B cell (primary cell): ENCODE measurements at regions not wholly inside any gene's neighbourhood (a gene's known extent, or its start where the extent isn't known, plus 50 kb on each side); places are given as distances from the start of the nearest gene placed in this dataset.

Experiments used
- ATAC-seq: fragments of 200-7000 bp; cut with Tn5 transposase; one replicate; pipeline ENCODE4 v1.10.0; 2021; ENCODE audit warnings: low read depth, mild to moderate bottlenecking, moderate number of reproducible peaks, moderate library complexity
- CTCF ChIA-PET: fragments of 350-600 bp; sonication (Branson Sonifier 250); formaldehyde crosslinking; loops from one replicate; lab custom pipeline; 2021; ENCODE audit warnings: antibody characterized with exemption, inconsistent platforms; lab: Charles Lee
- POLR2A ChIA-PET: fragments of 350-600 bp; sonication (Branson Sonifier 250); formaldehyde crosslinking; loops from one replicate; lab custom pipeline; 2021; ENCODE audit warnings: antibody characterized with exemption; lab: Charles Lee
- DNase-seq: peaks from one replicate; pipeline ENCODE4 v3.0.0; 2013
- H2AFZ ChIP-seq: 2 replicates; pipeline ENCODE4 v1.6.1; 2012; ENCODE audit warnings: mild to moderate bottlenecking, low read depth, low read length; ENCODE audit not compliant: insufficient read depth, poor library complexity, severe bottlenecking
- H3K27ac ChIP-seq, 2 donors: 1 replicate in 1 of 2; 2 replicates in 1 of 2; pipeline ENCODE4 v1.5.1; 2012 to 2013; ENCODE audit warnings: low read length in 2 of 2, mild to moderate bottlenecking in 2 of 2, moderate library complexity in 1 of 2
- H3K27me3 ChIP-seq, 4 experiments: fragments of 200-600 bp in 1 of 4; sonication (generic) in 1 of 4; replicated peaks in 1 of 4; 1 replicate in 2 of 4; 2 replicates in 2 of 4; pipeline versions ENCODE4 v1.6.1 to v1.7.0; 2013 to 2016; ENCODE audit warnings: low read length in 3 of 4, mild to moderate bottlenecking in 2 of 4, mixed read lengths in 1 of 4, moderate library complexity in 1 of 4; ENCODE audit not compliant: insufficient read depth in 4 of 4, control insufficient read depth in 3 of 4; ENCODE audit errors: control extremely low read depth in 1 of 4
- H3K36me3 ChIP-seq, 2 experiments: replicated peaks in 1 of 2; 1 replicate in 1 of 2; 2 replicates in 1 of 2; pipeline versions ENCODE4 v1.6.1 to v1.7.1; 2013; ENCODE audit warnings: low read length in 1 of 2; ENCODE audit not compliant: insufficient read depth in 2 of 2, control insufficient read depth in 1 of 2; ENCODE audit errors: control extremely low read depth in 1 of 2, extremely low read depth in 1 of 2
- H3K4me1 ChIP-seq, 2 donors: fragments of 200-600 bp in 1 of 2; sonication (generic) in 1 of 2; 1 replicate in 1 of 2; 2 replicates in 1 of 2; pipeline versions ENCODE4 v1.5.1 to v1.6.1; 2013 to 2017; ENCODE audit warnings: low read length in 2 of 2; ENCODE audit not compliant: control insufficient read depth in 2 of 2, insufficient read depth in 2 of 2
- H3K4me2 ChIP-seq: replicated peaks from 2 replicates; pipeline ENCODE3; 2012; ENCODE audit warnings: mild to moderate bottlenecking, low read depth, low read length; ENCODE audit not compliant: poor library complexity, severe bottlenecking
- H3K4me3 ChIP-seq, 5 experiments: fragments of 200-600 bp in 1 of 5; sonication (generic) in 1 of 5; 1 replicate in 3 of 5; 2 replicates in 2 of 5; pipeline versions ENCODE4 v1.5.1 to v1.7.0; 2011 to 2016; ENCODE audit warnings: low read length in 4 of 5, mild to moderate bottlenecking in 4 of 5, low read depth in 2 of 5, control low read depth in 1 of 5, moderate library complexity in 1 of 5; ENCODE audit not compliant: insufficient read depth in 1 of 5; ENCODE audit errors: control extremely low read depth in 1 of 5, extremely low read depth in 1 of 5
- H3K79me2 ChIP-seq: fragments of 200-600 bp; sonication (generic); one replicate; pipeline ENCODE4 v1.6.0; 2016; ENCODE audit warnings: low read length; ENCODE audit not compliant: control insufficient read depth, insufficient read depth
- H3K9ac ChIP-seq: fragments of 200-600 bp; sonication (generic); 2 replicates; pipeline ENCODE4 v1.6.1; 2017; ENCODE audit warnings: mild to moderate bottlenecking, low read length, moderate library complexity
- H3K9me3 ChIP-seq, 3 donors: one replicate each; pipeline versions ENCODE4 v1.6.1 to v1.7.1; 2013; ENCODE audit warnings: low read length in 2 of 3; ENCODE audit not compliant: control insufficient read depth in 2 of 3, insufficient read depth in 1 of 3; ENCODE audit errors: control extremely low read depth in 1 of 3
- H4K20me1 ChIP-seq: 2 replicates; pipeline ENCODE4 v1.6.0; 2012; ENCODE audit warnings: mild to moderate bottlenecking, low read length; ENCODE audit not compliant: insufficient read depth, control insufficient read depth, poor library complexity, severe bottlenecking
- H3K27ac Mint-ChIP-seq: one replicate; pipeline ENCODE4 v1.8.0; 2021; ENCODE audit warnings: mixed read lengths
- H3K27me3 Mint-ChIP-seq: one replicate; pipeline ENCODE4 v1.8.0; 2021; ENCODE audit warnings: mixed read lengths
- H3K4me1 Mint-ChIP-seq: one replicate; pipeline ENCODE4 v1.8.0; 2021; ENCODE audit warnings: mixed read lengths
- H3K4me3 Mint-ChIP-seq: one replicate; pipeline ENCODE4 v1.8.0; 2021; ENCODE audit warnings: mixed read lengths
- H3K9me3 Mint-ChIP-seq: one replicate; pipeline ENCODE4 v1.8.0; 2022; ENCODE audit warnings: mixed read lengths; ENCODE audit not compliant: insufficient read depth
- CTCF ChIP-seq: fragments of 200-600 bp; IDR thresholded peaks from one replicate; pipeline ENCODE4 v1.8.0; 2022; ENCODE audit warnings: antibody characterized with exemption, mild to moderate bottlenecking
- EZH2 ChIP-seq: IDR thresholded peaks from 2 replicates; pipeline ENCODE4 v1.6.1; 2012; ENCODE audit warnings: borderline replicate concordance, low read depth, mild to moderate bottlenecking, moderate library complexity, low read length; ENCODE audit not compliant: insufficient read depth, poor library complexity, severe bottlenecking
- WGBS: methylation state at CpG from one replicate; pipeline ENCODE4 v1.1.5; 2013; ENCODE audit warnings: missing lambda C conversion rate; ENCODE audit not compliant: insufficient coverage; 5-methylcytosine and 5-hydroxymethylcytosine counted together
- intact Hi-C: fragments of 100-400 bp; cut with micrococcal nuclease; formaldehyde crosslinking; loops from one replicate; pipeline ENCODE4 v1.10.0; 2022

GRCh38 chr1:219989766-219990165 lies 56.5 kb downstream of the EPRS1 start:
- Histone ChIP-seq H3K4me3 (no peak overlapping the region), H3K27me3 (no peaks in the 10 kb centered on the region), H4K20me1 (no peaks in the 10 kb centered on the region), H2AFZ (no peak overlapping the region), H3K36me3 (peaks cover 6 to 31% of the 10 kb centered on the region in 2 experiments), H3K27ac (peak overlapping the region in 1 of 2 donors; percentile 88), H3K4me1 (peaks cover 4 to 13% of the 10 kb centered on the region in 2 donors), H3K4me2 (no peak overlapping the region), H3K79me2 (no peaks in the 10 kb centered on the region), H3K9ac (peak overlapping the region; percentile 7), H3K9me3 (no peaks in the 10 kb centered on the region)
- no CpG with 5 or more reads among the region's 4 CpGs for WGBS
- ATAC-seq (no peak), DNase-seq (no peak)
- Mint-ChIP-seq H3K4me1 (peaks cover 48% of the 10 kb centered on the region), H3K9me3 (no peaks in the 10 kb centered on the region), H3K27ac (peak overlapping the region; percentile 77), H3K4me3 (peak overlapping the region; percentile 5), H3K27me3 (no peaks in the 10 kb centered on the region)
- POLR2A ChIA-PET = no interaction called here
- no peak for TF ChIP-seq EZH2
- no peak for TF ChIP-seq CTCF
- CTCF ChIA-PET = interaction anchor here (0.7 to 2.7 kb wide), 14 partner anchors 10 to 743 kb away, joined by 3 to 15 read pairs (median 4); partner anchors contain the start of genes BPNT1 and IARS2
- intact Hi-C loops = loop anchor here (5.0 to 10.0 kb wide), 5 partner anchors 58 to 788 kb away; partner anchors contain the start of genes BPNT1, EPRS1 and MARK1

- H3K4me3 Mint-ChIP-seq = peak overlapping the region; percentile 85
Measured at GRCh38 chr1:219988818-219989217, 57.5 kb downstream of the EPRS1 start.

More at GRCh38 chr1:219988818-219989217, 57.5 kb downstream of the EPRS1 start:
- Histone ChIP-seq H3K27ac (peak overlapping the region; percentile 83 to 88), H3K9me3 (no peaks in the 10 kb centered on the region), H3K4me3 (peak overlapping the region in 2 of 5 experiments; percentile 9 to 49), H3K27me3 (no peaks in the 10 kb centered on the region), H3K36me3 (peaks cover 6 to 36% of the 10 kb centered on the region in 2 experiments), H3K4me1 (peaks cover 4 to 13% of the 10 kb centered on the region in 2 donors), H3K4me2 (peak overlapping the region; percentile 48), H3K79me2 (no peaks in the 10 kb centered on the region), H2AFZ (no peak overlapping the region), H4K20me1 (no peaks in the 10 kb centered on the region), H3K9ac (peak overlapping the region; percentile 55)
- POLR2A ChIA-PET = interaction anchor here (0.7 kb wide), 1 partner anchor 101 kb away, joined by 3 read pairs; the partner anchor contains the start of gene BPNT1
- peaks cover 50% of the 10 kb centered on the region for H3K4me1 Mint-ChIP-seq
- TF ChIP-seq CTCF (no peak), EZH2 (no peak)
- ATAC-seq (no peak), DNase-seq (no peak)
- intact Hi-C loops = loop anchor here (5.0 to 10.0 kb wide), 4 partner anchors 58 to 538 kb away; partner anchors contain the start of genes BPNT1, EPRS1 and MARK1
- no peaks in the 10 kb centered on the region for H3K27me3 Mint-ChIP-seq
- H3K9me3 Mint-ChIP-seq = no peaks in the 10 kb centered on the region
- CTCF ChIA-PET = interaction anchor here (0.6 to 1.3 kb wide), 5 partner anchors 23 to 744 kb away, joined by 3 to 5 read pairs (median 3); no protein-coding TSS in a partner anchor
- H3K27ac Mint-ChIP-seq = peak overlapping the region; percentile 98
